NCI-H345 treated with DMSO at 0.1 percent for 48 hours (cell line): ENCODE measurements at regions not wholly inside any gene's neighbourhood (a gene's known extent, or its start where the extent isn't known, plus 50 kb on each side); places are given as distances from the start of the nearest gene placed in this dataset.

Experiments used
- DNase-seq: peaks from one replicate; lab custom pipeline; 2025; ENCODE audit not compliant: unreplicated experiment; lab: John Stamatoyannopoulos, UW

DNA sequence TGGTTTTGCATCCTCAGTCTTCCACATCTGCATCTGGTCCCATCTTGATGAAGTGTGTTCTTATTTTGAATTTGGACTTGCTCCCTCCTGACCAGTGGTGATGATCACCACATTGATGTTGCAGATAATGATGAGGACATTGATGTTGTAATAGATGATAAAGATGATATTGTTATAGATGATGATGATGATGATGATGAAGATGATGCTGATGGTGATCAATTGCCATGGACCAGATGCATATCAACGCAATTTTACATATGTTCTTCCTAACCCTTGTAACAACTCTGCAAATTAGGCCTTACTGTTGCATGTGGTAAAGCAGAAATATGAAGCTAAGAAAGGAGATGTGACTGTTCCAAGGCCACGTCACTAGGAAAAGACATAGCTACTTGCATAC is 380.3 kb upstream of the TBX3 start:
- DNase-seq: no peak

DNA sequence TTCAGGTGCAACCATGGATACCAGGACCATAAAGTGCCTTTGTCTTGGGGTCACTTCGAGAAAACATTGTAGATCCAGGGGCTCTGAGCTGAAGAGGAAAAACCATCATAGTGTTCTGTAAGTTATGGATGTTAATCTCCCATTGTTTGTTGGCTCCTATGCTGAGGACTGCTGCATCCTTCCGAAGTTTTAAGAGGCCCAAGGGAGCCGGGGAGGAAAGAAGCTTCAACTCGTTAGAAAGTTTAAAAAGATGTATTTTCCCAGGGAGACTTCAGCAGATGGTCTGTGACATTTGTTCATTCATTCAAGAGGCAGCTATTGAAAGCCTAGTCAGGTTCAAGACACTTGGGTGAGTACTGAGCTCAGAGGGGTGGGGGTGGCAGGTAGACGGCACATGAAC is 378.8 kb upstream of the TBX3 start:
- DNase-seq: no peak

DNA sequence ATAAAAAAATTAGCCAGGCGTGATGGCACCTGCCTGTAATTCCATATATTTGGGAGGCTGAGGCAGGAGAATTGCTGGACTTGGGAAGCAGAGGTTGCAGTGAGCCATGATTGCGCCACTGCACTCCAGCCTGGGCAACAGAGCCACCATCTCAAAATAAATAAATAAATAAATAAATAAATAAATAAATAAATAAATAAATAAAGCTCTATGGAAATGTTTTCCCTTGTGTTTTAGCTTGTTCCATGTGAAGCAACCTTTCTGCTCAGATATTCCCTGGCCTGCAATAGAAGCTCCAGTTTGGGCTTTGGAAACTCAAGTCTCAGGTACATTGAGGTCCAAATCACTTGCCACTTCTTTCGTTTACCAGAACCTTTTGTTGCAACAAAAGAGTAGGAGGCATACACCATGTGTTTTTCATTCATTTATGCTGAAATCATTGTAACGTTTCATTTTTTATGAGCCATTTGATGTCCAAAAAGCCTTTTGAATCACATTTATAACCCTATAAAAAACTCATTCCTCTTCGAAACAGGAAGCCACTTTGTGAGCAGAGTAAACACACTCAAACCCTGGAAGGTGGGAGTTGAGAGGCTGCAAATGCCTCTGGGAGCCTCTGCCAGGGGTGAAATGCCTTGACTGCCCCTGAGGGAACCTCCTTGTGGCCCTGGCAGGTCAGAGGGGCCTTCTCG is 376.6 kb upstream of the TBX3 start:
- DNase-seq: no peak

GRCh38 chr12:115057445-115057844 is 373.5 kb upstream of the TBX3 start:
- no peak for DNase-seq

- no peak for DNase-seq
These were observed 367.4 kb upstream of the TBX3 start for GRCh38 chr12:115051378-115051777.

- DNase-seq: no peak
These were observed 365.6 kb upstream of the TBX3 start for GRCh38 chr12:115049614-115050013.

DNA sequence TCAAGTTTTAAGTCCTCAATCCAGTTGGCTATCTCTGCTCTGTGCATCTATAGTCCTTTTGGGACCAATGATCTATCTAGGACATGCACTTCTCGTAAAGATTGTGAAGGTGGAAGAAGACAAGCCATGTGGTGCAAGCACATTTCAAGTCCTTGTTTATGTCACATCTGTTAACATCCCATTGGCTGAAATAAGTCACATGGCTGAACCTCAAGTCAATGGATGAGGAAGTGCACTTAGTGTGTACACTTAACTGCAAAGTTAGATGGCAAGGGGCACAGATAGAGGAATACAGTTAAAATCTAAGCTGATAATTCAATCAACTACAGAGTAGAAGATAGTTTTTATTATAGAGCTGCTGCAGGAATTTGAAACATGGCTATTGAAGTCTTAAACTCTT is 362.8 kb upstream of the TBX3 start:
- no peak for DNase-seq

- DNase-seq: no peak
These were observed 360.1 kb upstream of the TBX3 start for GRCh38 chr12:115044073-115044472.

GRCh38 chr12:115043079-115043478 is 359.1 kb upstream of the TBX3 start:
- no peak for DNase-seq

DNA sequence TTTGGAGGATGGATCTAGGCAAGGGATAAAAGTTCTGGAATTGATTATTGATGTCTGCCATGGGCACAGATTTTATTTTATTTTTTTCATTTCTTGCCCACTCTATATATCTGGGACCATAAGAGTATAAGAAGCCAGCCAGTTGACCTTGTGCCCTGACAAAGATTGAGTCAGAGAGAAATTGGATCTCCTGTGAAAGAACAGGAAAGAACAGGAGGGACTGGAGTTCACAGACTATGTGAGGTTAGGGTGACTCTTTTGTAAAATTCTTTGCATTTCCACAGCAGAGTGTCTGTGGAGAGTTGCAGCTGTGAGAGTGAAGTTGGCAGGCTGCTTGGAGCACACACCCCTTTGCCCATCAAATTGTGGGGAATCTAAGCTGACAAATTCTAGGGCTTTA is 358.4 kb upstream of the TBX3 start:
- DNase-seq: no peak

DNA sequence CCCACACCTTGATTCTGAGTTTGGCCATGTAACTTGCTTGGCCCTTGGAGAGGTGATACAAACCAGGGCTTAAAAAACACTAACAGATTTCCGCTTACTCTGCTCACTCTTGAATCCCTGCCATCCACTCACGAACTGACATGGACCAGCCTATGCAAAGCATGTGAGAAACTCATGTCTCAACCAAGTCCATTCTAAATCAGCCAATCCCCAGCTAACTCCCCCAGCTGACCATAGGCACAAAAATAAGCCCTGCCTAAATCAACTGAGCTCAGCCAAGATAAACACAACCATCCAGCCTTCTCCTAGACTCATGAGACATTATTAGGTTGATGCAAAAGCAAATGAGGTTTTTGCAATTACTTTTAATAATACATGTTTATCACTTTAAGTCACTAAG is 353.9 kb upstream of the TBX3 start:
- DNase-seq: no peak

GRCh38 chr12:115035535-115036107 is 351.6 kb upstream of the TBX3 start:
- DNase-seq: no peak

DNA sequence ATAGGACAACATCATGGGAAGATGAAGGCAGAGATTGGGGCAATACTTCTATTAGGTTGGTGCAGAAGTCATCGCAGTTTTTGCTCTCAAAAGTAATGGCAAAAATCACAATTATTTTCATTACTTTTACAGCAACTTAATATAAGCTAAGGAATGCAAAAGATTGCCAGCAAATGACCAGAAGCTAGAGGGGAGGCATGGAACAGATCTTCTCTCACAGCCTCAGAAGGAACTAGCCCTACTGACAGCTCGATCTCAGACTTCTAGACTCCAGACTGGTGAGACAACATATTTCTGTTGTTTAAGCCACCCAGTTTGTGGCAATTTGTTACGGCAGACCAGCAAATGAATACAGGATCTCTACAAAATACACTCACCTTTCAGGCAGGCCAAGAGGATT is 348.5 kb upstream of the TBX3 start:
- DNase-seq: no peak

GRCh38 chr12:115030017-115030416 is 346.0 kb upstream of the TBX3 start:
- no peak for DNase-seq

- no peak for DNase-seq
These were observed 340.6 kb upstream of the TBX3 start for GRCh38 chr12:115024531-115024930.

GRCh38 chr12:115023279-115024265 is 339.6 kb upstream of the TBX3 start:
- no peak for DNase-seq

DNA sequence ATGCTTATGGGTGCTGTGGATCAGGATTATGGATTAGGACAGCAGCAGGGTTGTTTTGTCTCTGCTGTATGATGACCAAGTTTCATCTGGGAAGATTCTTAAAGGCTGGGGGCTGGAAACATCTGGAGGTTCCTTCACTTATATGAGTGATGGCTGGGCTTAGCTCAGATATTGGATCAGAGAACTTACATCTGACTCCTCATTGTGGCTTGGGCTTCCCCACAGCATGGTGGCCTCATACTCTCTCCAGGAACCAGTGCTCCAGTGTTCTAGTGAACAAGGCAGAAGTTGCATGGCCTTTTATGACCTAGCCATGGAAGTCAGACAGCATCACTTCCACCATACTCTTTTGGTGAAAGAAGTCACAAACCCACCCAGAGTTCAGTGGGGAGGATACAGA is 336.1 kb upstream of the TBX3 start:
- no peak for DNase-seq

- no peak for DNase-seq
These were observed 333.4 kb upstream of the TBX3 start for GRCh38 chr12:115017346-115017745.

DNA sequence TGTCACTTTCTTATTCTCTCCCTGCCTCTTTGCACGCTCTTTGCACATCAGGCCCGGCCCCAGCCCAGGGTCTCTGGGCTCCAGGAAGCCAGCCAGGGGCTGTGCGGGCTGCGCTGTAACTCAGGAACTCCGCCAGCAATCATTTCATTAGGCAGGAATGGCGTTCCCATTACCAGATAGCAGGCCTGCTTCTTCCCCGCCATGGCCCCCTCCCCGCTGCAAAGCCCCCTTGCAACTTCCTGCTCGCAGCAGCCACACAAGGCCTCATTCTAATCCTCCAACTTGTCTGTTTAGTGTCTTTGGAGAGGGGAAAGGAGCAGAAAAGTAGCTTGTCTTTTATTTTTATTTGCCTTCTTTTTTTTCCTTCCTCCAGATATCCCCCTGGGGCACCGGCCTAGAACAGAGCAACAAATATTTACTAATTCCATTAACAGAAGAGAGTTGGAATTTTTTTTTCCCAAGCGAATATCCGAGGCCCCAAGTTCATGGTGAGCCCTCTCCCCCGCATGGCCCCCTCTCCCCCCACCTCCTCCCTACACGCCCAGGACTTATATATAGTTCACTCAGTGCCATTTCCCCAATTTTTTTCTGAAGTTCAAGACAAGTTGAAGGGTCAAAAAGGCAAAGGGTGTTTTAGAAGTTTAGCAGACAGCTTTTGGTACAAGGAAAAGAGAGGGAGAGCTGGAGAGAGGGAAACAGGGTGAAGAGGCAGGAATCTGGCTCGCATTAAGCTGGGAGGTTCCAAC is 329.4 kb upstream of the TBX3 start:
- DNase-seq: no peak

- no peak for DNase-seq
These were observed 328.9 kb upstream of the TBX3 start for GRCh38 chr12:115012861-115013235.

- no peak for DNase-seq
These were observed 327.7 kb upstream of the TBX3 start for GRCh38 chr12:115011703-115012102.
